ENCODE measurements at regions not wholly inside any gene's neighbourhood (a gene's known extent, or its start where the extent isn't known, plus 50 kb on each side); places are given as distances from the start of the nearest gene placed in this dataset.

GRCh38 chr6:141848029-141848890 lies 284.5 kb upstream of the GJE1 start:
- Histone ChIP-seq H3K27ac (ENCODE audit: low read depth, low read length, poor library complexity, severe bottlenecking) (no peak overlapping the region), H3K79me2 (ENCODE audit: insufficient read depth, low read length) (no peaks in the 10 kb centered on the region), H2AFZ (ENCODE audit: low read length) (no peak overlapping the region), H3K4me3 (ENCODE audit: low read depth, low read length, poor library complexity, severe bottlenecking) (no peak overlapping the region), H3K9ac (ENCODE audit: low read length) (no peak overlapping the region), H4K20me1 (ENCODE audit: insufficient read depth, low read length) (no peaks in the 10 kb centered on the region), H3K9me2 (ENCODE audit: low read depth, low read length) (no peaks in the 10 kb centered on the region), H3K36me3 (ENCODE audit: insufficient read depth, low read length) (no peaks in the 10 kb centered on the region), H3F3A (ENCODE audit: insufficient read depth, low read length) (no peaks in the 10 kb centered on the region), H3K4me2 (ENCODE audit: low read length) (no peak overlapping the region), H3K9me3 (ENCODE audit: low read length) (no peaks in the 10 kb centered on the region), H3K4me1 (ENCODE audit: insufficient read depth, low read length, severe bottlenecking) (no peaks in the 10 kb centered on the region), H3K27me3 (ENCODE audit: insufficient read depth, low read length) (no peaks in the 10 kb centered on the region)
- TF ChIP-seq, protein P1, sequence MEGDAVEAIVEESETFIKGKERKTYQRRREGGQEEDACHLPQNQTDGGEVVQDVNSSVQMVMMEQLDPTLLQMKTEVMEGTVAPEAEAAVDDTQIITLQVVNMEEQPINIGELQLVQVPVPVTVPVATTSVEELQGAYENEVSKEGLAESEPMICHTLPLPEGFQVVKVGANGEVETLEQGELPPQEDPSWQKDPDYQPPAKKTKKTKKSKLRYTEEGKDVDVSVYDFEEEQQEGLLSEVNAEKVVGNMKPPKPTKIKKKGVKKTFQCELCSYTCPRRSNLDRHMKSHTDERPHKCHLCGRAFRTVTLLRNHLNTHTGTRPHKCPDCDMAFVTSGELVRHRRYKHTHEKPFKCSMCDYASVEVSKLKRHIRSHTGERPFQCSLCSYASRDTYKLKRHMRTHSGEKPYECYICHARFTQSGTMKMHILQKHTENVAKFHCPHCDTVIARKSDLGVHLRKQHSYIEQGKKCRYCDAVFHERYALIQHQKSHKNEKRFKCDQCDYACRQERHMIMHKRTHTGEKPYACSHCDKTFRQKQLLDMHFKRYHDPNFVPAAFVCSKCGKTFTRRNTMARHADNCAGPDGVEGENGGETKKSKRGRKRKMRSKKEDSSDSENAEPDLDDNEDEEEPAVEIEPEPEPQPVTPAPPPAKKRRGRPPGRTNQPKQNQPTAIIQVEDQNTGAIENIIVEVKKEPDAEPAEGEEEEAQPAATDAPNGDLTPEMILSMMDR (IDR thresholded peaks at IDR 0.05; ENCODE audit: low read length): no peak

DNA sequence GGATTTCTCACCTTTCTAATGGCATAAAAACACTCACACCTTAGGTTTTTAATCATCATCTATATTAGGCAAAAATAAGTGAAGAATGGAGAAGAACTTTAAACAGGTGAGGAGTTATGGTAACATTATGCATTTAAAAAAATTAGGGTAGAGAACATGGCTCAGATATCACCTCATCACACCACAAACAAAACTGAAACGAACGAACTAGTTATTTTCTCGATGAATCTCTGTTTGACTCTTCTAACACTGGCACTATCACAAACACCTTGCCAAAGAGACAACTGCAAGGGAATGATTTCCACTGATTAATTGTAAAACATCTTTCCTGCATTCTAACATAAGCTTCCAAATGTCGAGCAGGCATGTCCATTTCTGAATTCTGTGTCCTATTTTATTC lies 286.1 kb upstream of the GJE1 start:
- H4K20me1 ChIP-seq (ENCODE audit: insufficient read depth, low read length): no peaks in the 10 kb centered on the region
- no peaks in the 10 kb centered on the region for H3K27me3 ChIP-seq (ENCODE audit: insufficient read depth, low read length)
- H3K36me3 ChIP-seq (ENCODE audit: insufficient read depth, low read length): no peaks in the 10 kb centered on the region
- H3K9me3 ChIP-seq (ENCODE audit: low read length): no peaks in the 10 kb centered on the region
- H3K79me2 ChIP-seq (ENCODE audit: insufficient read depth, low read length): no peaks in the 10 kb centered on the region
- no peaks in the 10 kb centered on the region for H3K9me2 ChIP-seq (ENCODE audit: low read depth, low read length)
- no peaks in the 10 kb centered on the region for H3K4me1 ChIP-seq (ENCODE audit: insufficient read depth, low read length, severe bottlenecking)
- no peak overlapping the region for H2AFZ ChIP-seq (ENCODE audit: low read length)
- H3K9ac ChIP-seq (ENCODE audit: low read length): no peak overlapping the region
- H3K4me2 ChIP-seq (ENCODE audit: low read length): no peak overlapping the region
- no peak overlapping the region for H3K4me3 ChIP-seq (ENCODE audit: low read depth, low read length, poor library complexity, severe bottlenecking)
- H3F3A ChIP-seq (ENCODE audit: insufficient read depth, low read length): no peaks in the 10 kb centered on the region
- no peak overlapping the region for H3K27ac ChIP-seq (ENCODE audit: low read depth, low read length, poor library complexity, severe bottlenecking)
- TF ChIP-seq, protein P1 (IDR thresholded peaks at IDR 0.05; ENCODE audit: low read length): no peak
- TF ChIP-seq EZH2 (IDR thresholded peaks at IDR 0.05; ENCODE audit: borderline replicate concordance, low read length): no peak

GRCh38 chr6:141843178-141843834 lies 289.4 kb upstream of the GJE1 start:
- no peaks in the 10 kb centered on the region for H3K79me2 ChIP-seq (ENCODE audit: insufficient read depth, low read length)
- H3K4me3 ChIP-seq (ENCODE audit: low read depth, low read length, poor library complexity, severe bottlenecking): no peak overlapping the region
- no peak overlapping the region for H3K9ac ChIP-seq (ENCODE audit: low read length)
- no peaks in the 10 kb centered on the region for H3K36me3 ChIP-seq (ENCODE audit: insufficient read depth, low read length)
- H3K9me2 ChIP-seq (ENCODE audit: low read depth, low read length): no peaks in the 10 kb centered on the region
- no peak overlapping the region for H3K27ac ChIP-seq (ENCODE audit: low read depth, low read length, poor library complexity, severe bottlenecking)
- H3K4me2 ChIP-seq (ENCODE audit: low read length): no peak overlapping the region
- no peaks in the 10 kb centered on the region for H3K4me1 ChIP-seq (ENCODE audit: insufficient read depth, low read length, severe bottlenecking)
- H4K20me1 ChIP-seq (ENCODE audit: insufficient read depth, low read length): no peaks in the 10 kb centered on the region
- no peaks in the 10 kb centered on the region for H3K9me3 ChIP-seq (ENCODE audit: low read length)
- TF ChIP-seq, protein P1 (IDR thresholded peaks at IDR 0.05; ENCODE audit: low read length): no peak
- no peak for TF ChIP-seq EZH2 (IDR thresholded peaks at IDR 0.05; ENCODE audit: borderline replicate concordance, low read length)
- H2AFZ ChIP-seq (ENCODE audit: low read length): no peak overlapping the region
- no peaks in the 10 kb centered on the region for H3K27me3 ChIP-seq (ENCODE audit: insufficient read depth, low read length)
- no peaks in the 10 kb centered on the region for H3F3A ChIP-seq (ENCODE audit: insufficient read depth, low read length)
